Psoas muscle (tissue), 7 donors: ENCODE measurements at regions not wholly inside any gene's neighbourhood (a gene's known extent, or its start where the extent isn't known, plus 50 kb on each side); places are given as distances from the start of the nearest gene placed in this dataset.

Experiments
- ATAC-seq, 4 donors: fragments of 200-7000 bp; cut with Tn5 transposase; one replicate each; pipeline ENCODE4 v1.9.1; 2020; ENCODE audit warnings: moderate library complexity in 3 of 4, mild to moderate bottlenecking in 2 of 4
- DNase-seq, 2 donors: peaks; one replicate each; pipeline ENCODE4 v3.0.0-alpha.2; 2020
- H3K27ac ChIP-seq: fragments of 200-600 bp; one replicate; pipeline ENCODE4 v1.8.0; 2022
- H3K27me3 ChIP-seq, 3 donors: fragments of 200-600 bp in 1 of 3; one replicate each; pipeline versions ENCODE4 v1.6.1 to v1.8.0; 2013 to 2022; ENCODE audit warnings: low read length in 2 of 3, mild to moderate bottlenecking in 2 of 3, moderate library complexity in 1 of 3; ENCODE audit not compliant: insufficient read depth in 3 of 3
- H3K36me3 ChIP-seq, 2 donors: fragments of 200-600 bp in 1 of 2; one replicate each; pipeline versions ENCODE4 v1.6.1 to v1.8.0; 2013 to 2022; ENCODE audit warnings: low read depth in 1 of 2, mild to moderate bottlenecking in 1 of 2, moderate library complexity in 1 of 2; ENCODE audit not compliant: insufficient read depth in 1 of 2
- H3K4me1 ChIP-seq: fragments of 200-600 bp; one replicate; pipeline ENCODE4 v1.8.0; 2022
- H3K4me3 ChIP-seq: fragments of 200-600 bp; one replicate; pipeline ENCODE4 v1.8.0; 2022; ENCODE audit warnings: mild to moderate bottlenecking
- H3K9me3 ChIP-seq: fragments of 200-600 bp; one replicate; pipeline ENCODE4 v1.8.0; 2022
- CTCF ChIP-seq: fragments of 200-600 bp; IDR thresholded peaks from one replicate; pipeline ENCODE4 v1.8.0; 2022; ENCODE audit warnings: antibody characterized with exemption
- WGBS, 3 donors: extraction: QIAGEN DNeasy Blood & Tissue Kit; methylation state at CpG; one replicate each; pipeline versions ENCODE4 v1.1.6 to v1.1.7; 2013; 5-methylcytosine and 5-hydroxymethylcytosine counted together
- intact Hi-C, 2 donors: fragments of 100-400 bp; cut with DNase I; formaldehyde crosslinking; loops; one replicate each; pipeline versions ENCODE4 v1.11.0 to v1.14.2; 2022
- donor health status: healthy with polysubstance abuse.
- donor health status: DM: no; HTN: no; CAD: no; lungs with moderate emphysema.
- donor health status: Bipolar disorder and iron deficiency.
- donor health status: healthy.
- donor health status: DM: yes; HTN: yes; CAD: no.
- donor health status: DM: no; HTN: no; CAD: no.
- donor health status: DM: yes; HTN: yes; CAD: no.

DNA sequence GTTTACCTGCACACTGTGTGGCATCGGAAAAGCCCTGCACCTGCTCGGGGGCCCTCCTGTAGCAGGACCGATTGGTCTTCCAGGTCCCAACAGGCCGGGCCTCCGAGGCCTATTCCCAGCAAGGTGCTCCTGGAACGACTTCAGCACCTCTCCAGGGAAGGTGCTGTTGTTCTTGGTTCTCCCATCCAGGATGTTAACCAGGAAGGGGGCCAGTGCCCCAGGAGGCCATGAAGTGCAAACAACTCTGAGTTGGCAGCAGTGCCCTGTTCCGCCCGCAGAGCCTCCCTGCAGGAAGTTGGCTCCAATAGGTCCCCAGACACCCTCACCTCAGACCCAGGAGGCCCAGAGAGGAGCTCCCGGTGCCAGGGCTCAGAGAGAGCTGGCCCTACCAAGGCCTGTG, 64.0 kb upstream of the DUSP5 start:
- no peak overlapping the region for H3K27ac ChIP-seq
- DNase-seq (peak in 1 of 2 donors; percentile 47), ATAC-seq (no peak)
- no peak overlapping the region for H3K4me3 ChIP-seq
- H3K9me3 ChIP-seq, result no peaks in the 10 kb centered on the region
- no peaks in the 10 kb centered on the region for H3K27me3 ChIP-seq
- WGBS, 3 donors, result 80 to 89% (median 80%) methylated on average over 9 of the region's 9 CpGs
- TF ChIP-seq CTCF, result no peak
- intact Hi-C loops, result no loop called here
- no peaks in the 10 kb centered on the region for H3K4me1 ChIP-seq
- no peaks in the 10 kb centered on the region for H3K36me3 ChIP-seq

- DNase-seq (peak in 1 of 2 donors; percentile 39), ATAC-seq (no peak)
- no peaks in the 10 kb centered on the region for H3K36me3 ChIP-seq
- no peak overlapping the region for H3K4me3 ChIP-seq
- 70 to 78% (median 71%) methylated on average over 5 of the region's 5 CpGs for WGBS, 3 donors
- H3K9me3 ChIP-seq, result no peaks in the 10 kb centered on the region
- intact Hi-C loops, result no loop called here
- no peak overlapping the region for H3K27ac ChIP-seq
- TF ChIP-seq CTCF, result no peak
- H3K4me1 ChIP-seq, result no peaks in the 10 kb centered on the region
- no peaks in the 10 kb centered on the region for H3K27me3 ChIP-seq
Observed at GRCh38 chr10:110434489-110435096, 63.1 kb upstream of the DUSP5 start.

DNA sequence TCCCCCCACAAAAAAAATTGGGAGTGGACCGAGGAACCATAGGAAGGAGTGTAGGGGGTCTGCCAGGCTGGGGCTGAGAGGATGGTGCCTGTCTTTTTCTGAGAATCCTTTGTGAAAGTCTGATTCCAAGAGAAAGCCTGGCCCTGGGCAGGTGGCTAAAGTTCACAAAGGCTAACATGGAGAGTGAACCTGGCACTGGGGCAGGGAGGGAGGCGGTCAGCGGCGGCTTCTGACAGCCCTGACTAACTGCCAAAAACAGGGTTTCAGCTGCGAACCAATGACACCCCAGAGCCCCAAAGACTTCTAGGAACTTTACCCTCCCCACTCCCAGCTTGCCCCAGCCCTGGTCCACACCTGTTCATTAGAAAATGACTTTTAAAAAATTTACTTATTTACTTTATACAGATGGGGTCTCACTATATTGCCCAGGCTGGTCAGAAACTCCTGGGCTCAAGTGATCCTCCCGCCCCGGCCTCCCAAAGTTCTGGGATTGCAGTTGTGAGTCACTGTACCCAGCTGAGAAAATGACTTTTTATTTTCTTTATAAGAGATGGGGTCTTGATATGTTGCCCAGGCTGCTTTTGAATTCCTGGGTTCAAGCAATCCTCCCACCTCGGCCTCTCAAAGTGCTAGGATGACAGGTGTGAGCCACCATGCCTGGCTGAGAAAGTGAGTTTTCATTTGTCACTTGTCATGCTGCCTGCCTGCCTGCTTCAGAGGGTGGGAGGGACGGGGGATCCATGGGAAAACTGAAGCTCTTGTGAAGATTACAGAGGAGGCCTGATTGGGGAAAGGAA, 61.0 kb upstream of the DUSP5 start:
- no peaks in the 10 kb centered on the region for H3K4me1 ChIP-seq
- TF ChIP-seq CTCF, result no peak
- H3K9me3 ChIP-seq, result no peaks in the 10 kb centered on the region
- no peaks in the 10 kb centered on the region for H3K36me3 ChIP-seq
- intact Hi-C loops, result no loop called here
- H3K27ac ChIP-seq, result no peak overlapping the region
- ATAC-seq (no peak), DNase-seq (peak in 1 of 2 donors; percentile 11)
- no peaks in the 10 kb centered on the region for H3K27me3 ChIP-seq
- WGBS, 3 donors, result 76 to 79% (median 78%) methylated on average over 9 of the region's 9 CpGs
- no peak overlapping the region for H3K4me3 ChIP-seq

- no peaks in the 10 kb centered on the region for H3K36me3 ChIP-seq
- no peak overlapping the region for H3K27ac ChIP-seq
- ATAC-seq (no peak), DNase-seq (no peak)
- no peak overlapping the region for H3K4me3 ChIP-seq
- no peak for TF ChIP-seq CTCF
- WGBS, 3 donors, result 73 to 83% (median 74%) methylated on average over 3 of the region's 3 CpGs
- H3K9me3 ChIP-seq, result no peaks in the 10 kb centered on the region
- H3K27me3 ChIP-seq, result no peaks in the 10 kb centered on the region
- H3K4me1 ChIP-seq, result no peaks in the 10 kb centered on the region
- intact Hi-C loops, result no loop called here
Observed at GRCh38 chr10:110437351-110437605, 60.4 kb upstream of the DUSP5 start.
